ENCODE measurements at regions not wholly inside any gene's neighbourhood (a gene's known extent, or its start where the extent isn't known, plus 50 kb on each side); places are given as distances from the start of the nearest gene placed in this dataset.

DNA sequence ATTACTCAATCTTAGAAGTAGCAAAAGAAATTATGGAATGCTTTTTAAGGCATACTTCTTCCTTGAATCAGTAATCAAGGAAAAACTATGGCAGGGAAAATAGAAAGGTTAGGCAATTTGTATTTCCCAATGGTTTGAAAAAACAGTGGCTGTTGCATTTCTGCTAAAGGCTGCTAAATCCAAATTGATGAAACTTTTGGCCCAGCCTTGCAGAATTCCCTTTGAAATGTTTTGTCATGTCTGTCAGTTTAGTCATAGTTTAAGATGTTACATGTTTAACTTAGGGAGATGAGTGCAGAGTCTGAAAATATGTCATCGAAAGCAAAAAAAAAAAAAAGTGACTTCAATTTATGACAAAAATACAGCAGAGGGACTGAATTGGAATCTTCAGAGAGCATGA, 878.9 kb upstream of the WWC1 start:
- TF ChIP-seq, protein P1, sequence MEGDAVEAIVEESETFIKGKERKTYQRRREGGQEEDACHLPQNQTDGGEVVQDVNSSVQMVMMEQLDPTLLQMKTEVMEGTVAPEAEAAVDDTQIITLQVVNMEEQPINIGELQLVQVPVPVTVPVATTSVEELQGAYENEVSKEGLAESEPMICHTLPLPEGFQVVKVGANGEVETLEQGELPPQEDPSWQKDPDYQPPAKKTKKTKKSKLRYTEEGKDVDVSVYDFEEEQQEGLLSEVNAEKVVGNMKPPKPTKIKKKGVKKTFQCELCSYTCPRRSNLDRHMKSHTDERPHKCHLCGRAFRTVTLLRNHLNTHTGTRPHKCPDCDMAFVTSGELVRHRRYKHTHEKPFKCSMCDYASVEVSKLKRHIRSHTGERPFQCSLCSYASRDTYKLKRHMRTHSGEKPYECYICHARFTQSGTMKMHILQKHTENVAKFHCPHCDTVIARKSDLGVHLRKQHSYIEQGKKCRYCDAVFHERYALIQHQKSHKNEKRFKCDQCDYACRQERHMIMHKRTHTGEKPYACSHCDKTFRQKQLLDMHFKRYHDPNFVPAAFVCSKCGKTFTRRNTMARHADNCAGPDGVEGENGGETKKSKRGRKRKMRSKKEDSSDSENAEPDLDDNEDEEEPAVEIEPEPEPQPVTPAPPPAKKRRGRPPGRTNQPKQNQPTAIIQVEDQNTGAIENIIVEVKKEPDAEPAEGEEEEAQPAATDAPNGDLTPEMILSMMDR (conservative IDR thresholded peaks at IDR 0.05; ENCODE audit: low read length) = no peak
- TF ChIP-seq EZH2phosphoT487 (IDR thresholded peaks at IDR 0.05; ENCODE audit: borderline replicate concordance, low read depth, low read length) = no peak
